IMR-90 (cell line): ENCODE measurements at regions not wholly inside any gene's neighbourhood (a gene's known extent, or its start where the extent isn't known, plus 50 kb on each side); places are given as distances from the start of the nearest gene placed in this dataset.

Source experiments
- ATAC-seq: fragments of 200-7000 bp; cut with Tn5 transposase; 2 replicates; pipeline ENCODE4 v1.9.1; 2020; ENCODE audit warnings: low read depth, mild to moderate bottlenecking, moderate library complexity
- BruUV-seq: library from RNA; stranded (reverse); fragments of 400-500 nt; replicated peaks from 2 replicates; lab custom pipeline; 2021; lab: Mats Ljungman, UMichigan
- CTCF ChIA-PET: fragments of 300-600 bp; formaldehyde crosslinking; extraction: SDS; loops from one replicate; lab custom pipeline; 2021; ENCODE audit warnings: antibody characterized with exemption; lab: Yijun Ruan, JAX
- POLR2A ChIA-PET: fragments of 300-600 bp; sonication (Branson Sonifier 250); formaldehyde crosslinking; loops from one replicate; lab custom pipeline; 2022; ENCODE audit warnings: antibody characterized with exemption; ENCODE audit not compliant: unreplicated experiment; lab: Charles Lee
- DNase-seq: peaks from one replicate; pipeline ENCODE4 v3.0.0; 2013
- H2AFZ ChIP-seq: replicated peaks from 2 replicates; pipeline ENCODE3; 2013; ENCODE audit warnings: low read length, mild to moderate bottlenecking; ENCODE audit not compliant: poor library complexity
- H2AK5ac ChIP-seq: 2 replicates; pipeline ENCODE4 v1.6.1; 2013; ENCODE audit warnings: low read depth, low read length, inconsistent platforms
- H2AK9ac ChIP-seq: replicated peaks from 2 replicates; pipeline ENCODE3; 2013; ENCODE audit warnings: mild to moderate bottlenecking, low read depth, low read length, moderate library complexity; ENCODE audit not compliant: poor library complexity
- H2BK120ac ChIP-seq: 2 replicates; pipeline ENCODE4 v1.6.1; 2013; ENCODE audit warnings: low read depth, low read length, inconsistent platforms
- H2BK15ac ChIP-seq: 3 replicates; pipeline ENCODE4 v1.6.1; 2013; ENCODE audit warnings: low read depth, low read length, inconsistent platforms
- H2BK20ac ChIP-seq: 2 replicates; pipeline ENCODE4 v1.6.1; 2013; ENCODE audit warnings: low read depth, mild to moderate bottlenecking, inconsistent platforms, low read length, moderate library complexity
- H2BK5ac ChIP-seq: 2 replicates; pipeline ENCODE4 v1.6.1; 2013; ENCODE audit warnings: mild to moderate bottlenecking, low read depth, low read length, inconsistent platforms; ENCODE audit not compliant: poor library complexity, severe bottlenecking
- H3K14ac ChIP-seq: replicated peaks from 2 replicates; pipeline ENCODE4 v1.6.1; 2013; ENCODE audit warnings: low read depth, low read length, inconsistent platforms
- H3K18ac ChIP-seq: 2 replicates; pipeline ENCODE4 v1.6.1; 2013; ENCODE audit warnings: low read depth, low read length, control low read depth
- H3K23ac ChIP-seq: 2 replicates; pipeline ENCODE4 v1.6.1; 2013; ENCODE audit warnings: low read depth, low read length, inconsistent platforms
- H3K27ac ChIP-seq: 2 replicates; pipeline ENCODE4 v1.5.1; 2013; ENCODE audit warnings: mild to moderate bottlenecking, control low read depth, low read length; ENCODE audit not compliant: insufficient read depth
- H3K27me3 ChIP-seq: 2 replicates; pipeline ENCODE4 v1.6.1; 2013; ENCODE audit warnings: low read length; ENCODE audit not compliant: control insufficient read depth, insufficient read depth
- H3K36me3 ChIP-seq: 2 replicates; pipeline ENCODE4 v1.6.1; 2013; ENCODE audit warnings: low read length, mixed read lengths; ENCODE audit not compliant: control insufficient read depth, insufficient read depth
- H3K4ac ChIP-seq: 2 replicates; pipeline ENCODE4 v1.6.1; 2013; ENCODE audit warnings: low read depth, low read length, inconsistent platforms
- H3K4me1 ChIP-seq: 2 replicates; pipeline ENCODE4 v1.6.1; 2013; ENCODE audit warnings: low read length, mixed read lengths; ENCODE audit not compliant: control insufficient read depth, insufficient read depth
- H3K4me2 ChIP-seq: 2 replicates; pipeline ENCODE4 v1.6.1; 2013; ENCODE audit warnings: low read depth, mild to moderate bottlenecking, control low read depth, low read length, moderate library complexity
- H3K4me3 ChIP-seq: 2 replicates; pipeline ENCODE4 v1.5.1; 2013; ENCODE audit warnings: low read depth, mild to moderate bottlenecking, control low read depth, low read length, moderate library complexity; ENCODE audit not compliant: insufficient read depth
- H3K56ac ChIP-seq: 2 replicates; pipeline ENCODE4 v1.6.1; 2013; ENCODE audit warnings: low read length, inconsistent platforms; ENCODE audit not compliant: insufficient read depth; ENCODE audit errors: extremely low read depth
- H3K79me1 ChIP-seq, 2 experiments: 2 replicates each; pipeline ENCODE4 v1.6.1; 2013; ENCODE audit warnings: low read length in 2 of 2, inconsistent platforms in 1 of 2, low read depth in 1 of 2
- H3K9ac ChIP-seq: 2 replicates; pipeline ENCODE4 v1.6.1; 2013; ENCODE audit warnings: low read depth, low read length, control low read depth
- H3K9me1 ChIP-seq: 2 replicates; pipeline ENCODE4 v1.6.1; 2013; ENCODE audit warnings: low read length, inconsistent platforms; ENCODE audit not compliant: insufficient read depth
- H3K9me3 ChIP-seq: 2 replicates; pipeline ENCODE4 v1.6.1; 2013; ENCODE audit warnings: low read length; ENCODE audit not compliant: control insufficient read depth, insufficient read depth
- H4K20me1 ChIP-seq: 2 replicates; pipeline ENCODE4 v1.6.1; 2013; ENCODE audit warnings: low read length, inconsistent platforms; ENCODE audit not compliant: insufficient read depth
- H4K5ac ChIP-seq: 2 replicates; pipeline ENCODE4 v1.6.1; 2013; ENCODE audit warnings: mild to moderate bottlenecking, low read depth, low read length, control low read depth
- H4K8ac ChIP-seq, 2 experiments: 2 replicates each; pipeline ENCODE4 v1.6.1; 2013; ENCODE audit warnings: low read depth in 2 of 2, low read length in 2 of 2, control low read depth in 1 of 2, inconsistent platforms in 1 of 2
- H4K91ac ChIP-seq: 2 replicates; pipeline ENCODE4 v1.6.1; 2013; ENCODE audit warnings: low read depth, low read length, inconsistent platforms; ENCODE audit not compliant: insufficient read depth
- CEBPB ChIP-seq: IDR thresholded peaks from 2 replicates; pipeline ENCODE4 v1.6.1; 2012; ENCODE audit warnings: low read depth, low read length, improper control_type of control experiment
- MXI1 ChIP-seq: IDR thresholded peaks from 2 replicates; pipeline ENCODE4 v1.6.1; 2012; ENCODE audit warnings: low read depth, mild to moderate bottlenecking, low read length, moderate library complexity, borderline replicate concordance
- WGBS, 2 experiments: methylation state at CpG; one replicate each; pipeline versions ENCODE4 v1.1.5 to v1.1.7; 2013; ENCODE audit warnings: missing lambda C conversion rate in 2 of 2; ENCODE audit not compliant: insufficient read length in 1 of 2; ENCODE audit errors: extremely low coverage in 2 of 2; 5-methylcytosine and 5-hydroxymethylcytosine counted together
- dilution Hi-C: fragments of 300-500 bp; cut with HindIII; formaldehyde crosslinking; loops from one replicate; pipeline ENCODE4 v1.14.3; 2018; ENCODE audit warnings: low sequenced_read_pairs; ENCODE audit not compliant: unreplicated experiment
- in situ Hi-C: fragments of 300-500 bp; cut with MboI; formaldehyde crosslinking; loops from 3 replicates; pipeline ENCODE4 v1.14.3; 2019; ENCODE audit warnings: low sequenced_read_pairs, inconsistent platforms, mixed read lengths
- intact Hi-C: fragments of 100-400 bp; cut with micrococcal nuclease; formaldehyde crosslinking; loops from 2 replicates; pipeline ENCODE4 v1.10.0; 2022

GRCh38 chr4:125390126-125390525, 75.4 kb downstream of the FAT4 start:
- ChIA-PET CTCF (no interaction called here), POLR2A (no interaction called here)
- H3K56ac ChIP-seq: peak overlapping the region; percentile 97
- in situ Hi-C loops: no loop called here
- peak overlapping the region; percentile 50 for H3K4me2 ChIP-seq
- dilution Hi-C loops: no loop called here
- peak overlapping the region; percentile 51 for H3K18ac ChIP-seq
- H4K8ac ChIP-seq: peak overlapping the region; percentile 61 to 77
- no peaks in the 10 kb centered on the region for H3K9me3 ChIP-seq
- peak overlapping the region; percentile 89 for H3K14ac ChIP-seq
- H2AFZ ChIP-seq: peak overlapping the region; percentile 75
- peak overlapping the region; percentile 93 for H4K91ac ChIP-seq
- no peaks in the 10 kb centered on the region; the same call in 1 of the 2 replicates for H3K9me1 ChIP-seq
- H2BK5ac ChIP-seq: peak overlapping the region; percentile 92
- BruUV-seq: no TSS peak
- peak overlapping the region; percentile 58 for H3K9ac ChIP-seq
- H2AK5ac ChIP-seq: peak overlapping the region; percentile 94
- DNase-seq: peak; percentile 85
- TF ChIP-seq CEBPB: peak; percentile 30; the same call in 1 of the 2 replicates
- no peak for TF ChIP-seq MXI1
- H3K27me3 ChIP-seq: no peaks in the 10 kb centered on the region
- H3K4ac ChIP-seq: peak overlapping the region; percentile 97
- H2BK120ac ChIP-seq: peak overlapping the region; percentile 99
- peaks cover 13 to 20% of the 10 kb centered on the region in 2 experiments; a peak in 3 of 4 replicates for H3K79me1 ChIP-seq
- peak overlapping the region; percentile 99 for H2BK20ac ChIP-seq
- ATAC-seq: peak; percentile 85
- H3K27ac ChIP-seq: peak overlapping the region; percentile 96
- no peaks in the 10 kb centered on the region for H3K36me3 ChIP-seq
- peak overlapping the region; percentile 7 for H2AK9ac ChIP-seq
- peak overlapping the region; percentile 88 for H3K23ac ChIP-seq
- peak overlapping the region; percentile 39 for H4K5ac ChIP-seq
- H3K4me1 ChIP-seq: peaks cover 4% of the 10 kb centered on the region
- H4K20me1 ChIP-seq: no peaks in the 10 kb centered on the region
- WGBS, 2 experiments: no CpG with 5 or more reads among the region's 4 CpGs
- intact Hi-C loops: loop anchor here (1.0 kb wide), 1 partner anchor 75 kb away; no protein-coding TSS in a partner anchor
- peak overlapping the region; percentile 84 for H2BK15ac ChIP-seq
- peak overlapping the region; percentile 4; the same call in 1 of the 2 replicates for H3K4me3 ChIP-seq
